Spleen (tissue), 7 donors: ENCODE measurements at regions not wholly inside any gene's neighbourhood (a gene's known extent, or its start where the extent isn't known, plus 50 kb on each side); places are given as distances from the start of the nearest gene placed in this dataset.

Experiments used
- POLR2AphosphoS5 ChIP-seq, 3 donors: sonication (generic); formaldehyde crosslinking; IDR thresholded peaks; one replicate each; pipeline ENCODE4 v1.5.1; 2017; ENCODE audit warnings: antibody characterized with exemption in 3 of 3
- TF ChIP-seq, protein P1 (sequence below), 11 experiments: fragments of 200-600 bp in 7 of 11; fragments of 450-650 bp in 4 of 11; sonication (generic) in 4 of 11; IDR thresholded peaks in 8 of 11; conservative IDR thresholded peaks in 3 of 11; 1 replicate in 7 of 11; 2 replicates in 4 of 11; pipeline versions ENCODE4 v1.4.0 to v1.8.0; 2016 to 2021; ENCODE audit warnings: antibody characterized with exemption in 11 of 11, inconsistent platforms in 4 of 11, mild to moderate bottlenecking in 1 of 11
- donor health status: DM: no; HTN: no; CAD: no; lungs with moderate emphysema.
- donor health status: DM: no; HTN: no; CAD: no.
- donor health status: DM: no; HTN: no; CAD: no.

DNA sequence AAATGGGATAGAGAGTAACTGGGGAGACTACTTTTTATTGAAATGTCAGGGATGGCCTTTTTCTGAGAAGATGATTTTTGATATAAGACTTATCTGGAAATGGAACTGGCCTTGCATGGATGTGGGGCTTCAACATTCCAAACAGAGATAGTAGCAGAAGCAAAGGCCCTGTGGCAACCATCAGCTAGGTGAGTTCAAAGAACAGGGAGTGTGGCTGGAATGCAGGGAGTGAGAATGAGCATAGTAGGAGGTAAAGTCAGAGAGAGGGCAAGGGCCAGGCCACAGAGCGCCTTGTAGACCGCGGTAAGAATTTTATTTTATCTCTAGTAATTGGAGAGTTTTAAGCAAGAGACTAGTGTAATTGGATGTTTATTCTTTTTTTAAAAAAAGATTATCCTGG lies 227.0 kb upstream of the B3GALT2 start:
- TF ChIP-seq, protein P1, sequence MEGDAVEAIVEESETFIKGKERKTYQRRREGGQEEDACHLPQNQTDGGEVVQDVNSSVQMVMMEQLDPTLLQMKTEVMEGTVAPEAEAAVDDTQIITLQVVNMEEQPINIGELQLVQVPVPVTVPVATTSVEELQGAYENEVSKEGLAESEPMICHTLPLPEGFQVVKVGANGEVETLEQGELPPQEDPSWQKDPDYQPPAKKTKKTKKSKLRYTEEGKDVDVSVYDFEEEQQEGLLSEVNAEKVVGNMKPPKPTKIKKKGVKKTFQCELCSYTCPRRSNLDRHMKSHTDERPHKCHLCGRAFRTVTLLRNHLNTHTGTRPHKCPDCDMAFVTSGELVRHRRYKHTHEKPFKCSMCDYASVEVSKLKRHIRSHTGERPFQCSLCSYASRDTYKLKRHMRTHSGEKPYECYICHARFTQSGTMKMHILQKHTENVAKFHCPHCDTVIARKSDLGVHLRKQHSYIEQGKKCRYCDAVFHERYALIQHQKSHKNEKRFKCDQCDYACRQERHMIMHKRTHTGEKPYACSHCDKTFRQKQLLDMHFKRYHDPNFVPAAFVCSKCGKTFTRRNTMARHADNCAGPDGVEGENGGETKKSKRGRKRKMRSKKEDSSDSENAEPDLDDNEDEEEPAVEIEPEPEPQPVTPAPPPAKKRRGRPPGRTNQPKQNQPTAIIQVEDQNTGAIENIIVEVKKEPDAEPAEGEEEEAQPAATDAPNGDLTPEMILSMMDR (IDR thresholded peaks at IDR 0.05 in 8 of 11, conservative IDR thresholded peaks at IDR 0.05 in 3 of 11) = no peak
- TF ChIP-seq POLR2AphosphoS5 (IDR thresholded peaks at IDR 0.05) = no peak
